HG02852 (cell line): ENCODE measurements at regions not wholly inside any gene's neighbourhood (a gene's known extent, or its start where the extent isn't known, plus 50 kb on each side); places are given as distances from the start of the nearest gene placed in this dataset.

Experiments used
- ATAC-seq: cut with Tn5 transposase; IDR thresholded peaks from one replicate; pipeline ENCODE4 v1.9.1; 2021; ENCODE audit warnings: mild to moderate bottlenecking, moderate library complexity; ENCODE audit not compliant: unreplicated experiment

DNA sequence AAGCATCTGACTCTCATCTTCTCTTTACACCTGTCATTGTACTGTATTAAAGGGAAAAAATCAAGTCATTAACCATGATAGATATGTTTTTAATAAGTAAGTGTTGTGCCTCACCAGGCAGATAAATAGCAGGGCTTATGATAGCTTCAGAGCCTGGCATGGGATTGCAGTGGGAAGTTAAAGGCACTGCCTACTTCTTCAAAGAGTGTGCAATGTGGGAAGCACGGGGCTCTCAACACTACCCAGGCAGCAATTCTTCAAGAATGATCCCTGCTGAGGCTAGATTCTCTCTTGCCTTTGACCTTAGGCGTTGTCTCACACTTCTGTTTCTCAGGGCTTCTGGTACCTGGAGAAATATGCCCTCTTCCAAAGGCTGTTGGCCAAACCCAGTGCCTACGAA lies 297.3 kb downstream of the MAF start:
- ATAC-seq, result no peak

GRCh38 chr16:79302731-79303130 lies 297.8 kb downstream of the MAF start:
- no peak for ATAC-seq

- ATAC-seq, result no peak
These were observed 299.5 kb downstream of the MAF start for GRCh38 chr16:79301051-79301450.

- no peak for ATAC-seq
These were observed 301.4 kb downstream of the MAF start for GRCh38 chr16:79298894-79299799.

DNA sequence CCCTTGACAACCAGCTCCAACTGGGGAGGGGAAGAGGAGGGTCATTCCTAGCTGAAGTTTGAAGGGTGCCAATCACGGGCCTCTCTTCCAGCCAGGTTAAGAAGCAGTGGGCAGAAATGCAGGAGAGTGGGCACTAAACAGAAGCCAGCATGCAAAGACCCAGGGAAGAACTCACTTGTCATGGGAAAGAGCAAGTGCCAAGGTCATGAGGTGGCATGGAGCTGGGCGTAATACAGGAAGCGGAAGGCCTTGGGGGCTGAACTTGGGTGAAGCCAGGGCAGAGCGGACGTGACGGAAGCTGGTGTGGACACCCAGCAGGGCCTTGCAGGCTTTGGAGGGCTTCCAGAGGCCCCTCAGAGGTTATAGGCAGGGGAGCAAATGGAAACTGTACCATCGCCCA lies 302.1 kb downstream of the MAF start:
- no peak for ATAC-seq

- ATAC-seq, result no peak
These were observed 302.7 kb downstream of the MAF start for GRCh38 chr16:79297805-79298204.

- no peak for ATAC-seq
These were observed 303.2 kb downstream of the MAF start for GRCh38 chr16:79297296-79297695.

GRCh38 chr16:79296491-79296890 lies 304.0 kb downstream of the MAF start:
- no peak for ATAC-seq

DNA sequence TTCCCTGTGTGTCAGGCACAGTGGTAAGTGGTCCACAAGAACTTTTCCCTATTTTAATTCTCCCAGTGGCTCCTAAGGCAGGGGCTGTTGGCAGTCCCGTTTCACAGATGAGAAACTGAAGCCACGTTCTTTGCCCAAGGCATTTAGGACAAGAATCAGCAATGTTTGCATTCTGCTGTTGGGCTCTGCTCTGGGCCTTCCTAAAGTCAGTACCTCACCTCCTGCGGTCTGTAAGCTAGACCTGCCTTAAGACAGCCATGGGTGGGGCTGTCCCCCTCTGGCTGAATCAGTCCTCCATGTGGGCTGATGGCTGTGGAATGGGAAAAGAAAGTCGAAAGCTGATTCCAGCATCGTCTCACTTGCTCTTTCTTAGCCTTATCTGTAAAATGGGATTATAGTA lies 304.8 kb downstream of the MAF start:
- no peak for ATAC-seq

GRCh38 chr16:79295162-79295561 lies 305.4 kb downstream of the MAF start:
- no peak for ATAC-seq

GRCh38 chr16:79294568-79294967 lies 306.0 kb downstream of the MAF start:
- ATAC-seq, result no peak

- ATAC-seq, result no peak
These were observed 306.6 kb downstream of the MAF start for GRCh38 chr16:79293836-79294460.

- ATAC-seq, result no peak
These were observed 312.5 kb downstream of the MAF start for GRCh38 chr16:79288066-79288465.

DNA sequence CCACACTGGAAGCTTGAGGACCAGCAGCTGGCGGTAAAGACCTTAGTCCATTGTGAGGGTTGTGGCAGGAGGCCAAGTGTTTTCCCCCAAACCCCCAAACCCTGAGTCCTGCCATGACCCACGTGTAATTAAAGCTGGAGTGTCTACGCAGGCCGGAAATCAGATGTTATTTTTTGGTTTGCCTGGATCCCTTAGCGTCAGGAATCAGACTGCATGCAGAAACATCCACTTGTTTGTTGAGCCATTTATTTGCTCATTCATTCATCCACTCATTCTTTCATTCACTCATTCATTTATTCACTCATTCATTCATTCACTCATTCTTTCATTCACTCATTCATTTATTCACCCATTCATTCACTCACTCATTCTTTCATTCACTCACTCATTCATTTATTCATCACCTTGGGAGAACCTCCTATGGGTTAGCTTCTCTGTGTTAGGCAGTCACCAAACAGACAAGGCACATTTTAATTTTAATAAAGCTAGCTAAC lies 313.1 kb downstream of the MAF start:
- ATAC-seq, result no peak

DNA sequence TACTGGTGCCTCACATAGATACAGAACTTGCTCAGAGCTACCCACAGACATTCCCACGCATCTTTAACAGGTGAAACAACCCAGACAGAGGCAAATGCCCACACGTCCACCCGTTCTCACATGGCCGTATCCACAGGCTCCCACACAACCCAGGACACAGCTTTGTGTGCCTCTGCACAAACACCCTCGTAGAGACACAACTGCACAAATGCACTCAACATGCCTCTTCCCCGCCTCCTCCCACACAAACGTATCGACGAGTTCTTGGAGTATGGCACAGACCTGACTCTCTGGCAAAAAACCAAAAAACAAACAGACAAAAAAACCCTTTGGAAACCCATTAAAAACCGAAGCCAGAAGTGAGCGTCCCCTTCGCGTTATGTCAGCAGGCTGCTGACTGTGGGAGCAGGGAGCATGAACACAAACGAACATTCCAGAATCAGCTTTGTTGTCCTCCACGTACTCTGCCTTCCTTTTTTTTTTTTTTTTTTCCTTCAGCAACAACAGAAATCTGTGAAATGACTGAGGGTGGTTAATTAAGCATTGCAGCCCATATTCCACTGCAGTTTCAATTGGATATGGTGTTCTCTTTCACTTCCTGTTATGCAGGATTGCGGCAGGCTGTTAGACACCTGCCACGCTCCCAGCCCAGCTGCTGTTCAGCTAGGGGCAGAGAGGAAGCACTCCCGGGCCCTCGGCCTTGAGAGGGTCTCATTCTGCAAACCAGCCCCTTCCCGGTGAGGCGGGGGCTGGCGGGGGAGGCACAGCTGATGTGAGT lies 313.7 kb downstream of the MAF start:
- ATAC-seq, result peak; percentile 95

DNA sequence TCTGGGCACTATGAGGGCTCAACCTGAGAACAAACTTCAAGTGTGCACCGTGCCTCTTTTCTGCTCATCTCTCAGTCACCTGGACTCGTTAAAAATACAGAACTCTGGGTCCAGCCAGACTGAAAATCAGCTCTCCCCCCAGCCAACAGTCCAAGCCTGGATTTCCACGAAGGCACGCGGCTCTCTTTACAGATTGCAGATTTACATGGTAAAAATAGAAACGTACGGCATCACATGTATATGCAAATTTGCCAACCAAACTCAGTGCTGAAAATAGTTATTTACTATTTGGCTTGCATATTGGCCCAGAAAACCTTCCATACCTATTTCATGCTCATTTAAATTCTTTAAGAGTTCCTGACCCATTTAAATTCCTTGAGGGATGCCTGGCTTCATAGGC lies 315.8 kb downstream of the MAF start:
- ATAC-seq, result no peak

GRCh38 chr16:79283578-79283977 lies 317.0 kb downstream of the MAF start:
- ATAC-seq, result no peak

- no peak for ATAC-seq
These were observed 317.7 kb downstream of the MAF start for GRCh38 chr16:79282806-79283205.

- ATAC-seq, result peak; percentile 89
These were observed 322.0 kb downstream of the MAF start for GRCh38 chr16:79278506-79278905.

GRCh38 chr16:79276501-79276900 lies 324.0 kb downstream of the MAF start:
- no peak for ATAC-seq

- ATAC-seq, result no peak
These were observed 326.3 kb downstream of the MAF start for GRCh38 chr16:79274264-79274663.
